SK-N-SH (cell line): ENCODE measurements at regions not wholly inside any gene's neighbourhood (a gene's known extent, or its start where the extent isn't known, plus 50 kb on each side); places are given as distances from the start of the nearest gene placed in this dataset.

ENCODE experiments used
- CTCF ChIA-PET: fragments of 300-600, 350-600 bp; formaldehyde crosslinking; extraction: SDS; loops from one replicate; lab custom pipeline; 2021; lab: Yijun Ruan, JAX
- POLR2A ChIA-PET: fragments of 350-600 bp; sonication (Branson Sonifier 250); formaldehyde crosslinking; extraction: SDS; loops from one replicate; lab custom pipeline; 2020; ENCODE audit warnings: antibody characterized with exemption, inconsistent platforms; lab: Yijun Ruan, JAX
- DNase-seq: peaks from one replicate; pipeline ENCODE4 v3.0.0; 2012
- H2AFZ ChIP-seq: fragments of 200-600 bp; sonication (generic); 2 replicates; pipeline ENCODE4 v1.8.1; 2016; ENCODE audit warnings: antibody characterized with exemption, mild to moderate bottlenecking, low read depth
- H3F3A ChIP-seq: fragments of 200-600 bp; sonication (generic); replicated peaks from 2 replicates; pipeline ENCODE3; 2016; ENCODE audit warnings: antibody characterized with exemption, mild to moderate bottlenecking; ENCODE audit not compliant: insufficient read depth
- H3K27ac ChIP-seq, 2 experiments: fragments of 200-500 bp in 1 of 2; fragments of 200-600 bp in 1 of 2; sonication (Bioruptor generic) in 1 of 2; sonication (generic), shearing (Covaris generic) in 1 of 2; 2 replicates each; pipeline versions ENCODE4 v1.5.1 to v1.6.1; 2014 to 2016; ENCODE audit warnings: low read depth in 2 of 2, inconsistent platforms in 1 of 2, low read length in 1 of 2, mild to moderate bottlenecking in 1 of 2, mixed read lengths in 1 of 2
- H3K27me3 ChIP-seq: fragments of 200-600 bp; sonication (generic), shearing (Covaris generic); 2 replicates; pipeline ENCODE4 v1.6.1; 2016; ENCODE audit warnings: mixed run types; ENCODE audit not compliant: insufficient read depth
- H3K36me3 ChIP-seq, 2 experiments: fragments of 200-500 bp in 1 of 2; fragments of 200-600 bp in 1 of 2; sonication (Bioruptor generic) in 1 of 2; sonication (generic) in 1 of 2; replicated peaks in 1 of 2; 2 replicates each; pipeline versions ENCODE3 to v1.5.1; 2014 to 2016; ENCODE audit warnings: low read length in 1 of 2, mild to moderate bottlenecking in 1 of 2; ENCODE audit not compliant: insufficient read depth in 2 of 2, control insufficient read depth in 1 of 2
- H3K4me1 ChIP-seq, 2 experiments: fragments of 200-500 bp in 1 of 2; fragments of 200-600 bp in 1 of 2; sonication (Bioruptor generic) in 1 of 2; sonication (generic), shearing (Covaris generic) in 1 of 2; 2 replicates each; pipeline versions ENCODE4 v1.5.1 to v1.6.1; 2014 to 2016; ENCODE audit warnings: low read depth in 1 of 2, low read length in 1 of 2, mixed run types in 1 of 2; ENCODE audit not compliant: insufficient read depth in 2 of 2, control insufficient read depth in 1 of 2
- H3K4me2 ChIP-seq: fragments of 200-600 bp; sonication (generic), shearing (Covaris generic); 2 replicates; pipeline ENCODE4 v1.6.1; 2017; ENCODE audit warnings: mixed run types
- H3K4me3 ChIP-seq, 2 experiments: fragments of 200-500 bp in 1 of 2; fragments of 200-600 bp in 1 of 2; sonication (Bioruptor generic) in 1 of 2; sonication (generic), shearing (Covaris generic) in 1 of 2; 2 replicates each; pipeline versions ENCODE4 v1.5.1 to v1.8.1; 2014 to 2016; ENCODE audit warnings: low read depth in 2 of 2, inconsistent platforms in 1 of 2, low read length in 1 of 2, mild to moderate bottlenecking in 1 of 2, mixed read lengths in 1 of 2, moderate library complexity in 1 of 2
- H3K79me2 ChIP-seq: fragments of 200-600 bp; sonication (generic); 2 replicates; pipeline ENCODE4 v1.8.1; 2017; ENCODE audit warnings: mild to moderate bottlenecking; ENCODE audit not compliant: insufficient read depth
- H3K9ac ChIP-seq: fragments of 200-600 bp; sonication (generic); 2 replicates; pipeline ENCODE4 v1.6.1; 2017; ENCODE audit warnings: mixed run types
- H3K9me2 ChIP-seq: fragments of 200-600 bp; sonication (generic); 2 replicates; pipeline ENCODE4 v1.6.1; 2017; ENCODE audit warnings: mixed run types
- H3K9me3 ChIP-seq: fragments of 200-600 bp; sonication (generic); 2 replicates; pipeline ENCODE4 v1.6.1; 2017; ENCODE audit warnings: mixed run types, mild to moderate bottlenecking, moderate library complexity
- H4K20me1 ChIP-seq: fragments of 200-600 bp; sonication (generic); 2 replicates; pipeline ENCODE4 v1.6.1; 2017; ENCODE audit warnings: mild to moderate bottlenecking, mixed run types; ENCODE audit not compliant: insufficient read depth
- ELF1 ChIP-seq: IDR thresholded peaks from 2 replicates; pipeline ENCODE4 v1.4.0; 2012
- EP300 ChIP-seq, 2 experiments: IDR thresholded peaks; 2 replicates each; pipeline versions ENCODE4 v1.4.0 to v1.6.1; 2012; ENCODE audit warnings: borderline replicate concordance in 1 of 2, low read depth in 1 of 2, low read length in 1 of 2
- FOSL2 ChIP-seq: IDR thresholded peaks from 2 replicates; pipeline ENCODE4 v1.4.0; 2012; ENCODE audit warnings: low read depth, mild to moderate bottlenecking, moderate library complexity, borderline replicate concordance
- FOXJ3 ChIP-seq: sonication (generic); formaldehyde crosslinking; IDR thresholded peaks from 2 replicates; pipeline ENCODE4 v1.5.1; 2020; ENCODE audit warnings: mild to moderate bottlenecking, missing genetic modification reagents
- FOXM1 ChIP-seq: IDR thresholded peaks from 2 replicates; pipeline ENCODE4 v1.4.0; 2012; ENCODE audit warnings: low read depth, mild to moderate bottlenecking
- JUND ChIP-seq: IDR thresholded peaks from 2 replicates; pipeline ENCODE4 v1.4.0; 2012
- MEF2A ChIP-seq: IDR thresholded peaks from 2 replicates; pipeline ENCODE4 v1.4.0; 2012; ENCODE audit warnings: low read depth, borderline replicate concordance
- NFIC ChIP-seq: IDR thresholded peaks from 2 replicates; pipeline ENCODE4 v1.4.0; 2012; ENCODE audit warnings: borderline replicate concordance
- RAD21 ChIP-seq: IDR thresholded peaks from 2 replicates; pipeline ENCODE4 v1.6.1; 2012; ENCODE audit warnings: mild to moderate bottlenecking, low read length
- TCF12 ChIP-seq: IDR thresholded peaks from 2 replicates; pipeline ENCODE4 v1.4.0; 2012
- WGBS: methylation state at CpG from one replicate; pipeline ENCODE4 v1.1.6; 2017; ENCODE audit warnings: low lambda C conversion rate; 5-methylcytosine and 5-hydroxymethylcytosine counted together
- TF ChIP-seq, protein P1 (sequence below): IDR thresholded peaks from 2 replicates; pipeline ENCODE4 v1.4.0; 2012; ENCODE audit warnings: low read depth, borderline replicate concordance
- TF ChIP-seq, protein P2 (sequence below): IDR thresholded peaks from 2 replicates; pipeline ENCODE4; 2012
- TF ChIP-seq, protein P3 (sequence below): fragments of 150-350 bp; IDR thresholded peaks from 2 replicates; pipeline ENCODE4 v1.6.1; 2016; ENCODE audit warnings: mild to moderate bottlenecking, low read depth, low read length
- TF ChIP-seq, protein P4 (sequence below): IDR thresholded peaks from 2 replicates; pipeline ENCODE4 v1.6.1; 2012; ENCODE audit warnings: mild to moderate bottlenecking, low read depth, low read length, moderate library complexity
- TF ChIP-seq, protein P5 (sequence below): fragments of 200-600 bp; sonication (generic); IDR thresholded peaks from 2 replicates; pipeline ENCODE4 v1.6.1; 2017; ENCODE audit warnings: antibody characterized with exemption, mild to moderate bottlenecking, moderate library complexity

DNA sequence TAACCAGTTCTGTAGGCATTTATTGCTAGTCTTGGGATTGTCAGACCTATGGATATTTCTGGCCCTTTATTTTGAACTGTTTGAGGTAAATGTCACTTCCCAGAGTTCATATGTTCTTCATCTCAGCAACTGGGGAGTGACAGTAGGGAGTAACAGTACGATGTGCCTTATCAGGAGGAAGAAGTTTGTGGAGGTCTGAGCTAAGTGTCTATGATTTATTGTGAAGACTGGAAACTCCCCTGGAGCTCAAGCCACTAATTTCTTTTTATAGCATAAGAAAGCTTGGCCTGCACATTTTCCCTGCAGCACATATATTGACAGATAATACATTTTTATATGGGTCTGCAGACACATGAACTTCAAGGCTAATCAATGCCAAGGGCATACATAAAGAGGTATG, 383.8 kb downstream of the GRXCR1 start:
- no peak for DNase-seq
- Histone ChIP-seq H3K4me3 (no peak overlapping the region), H3K9me3 (no peaks in the 10 kb centered on the region), H3K4me1 (peaks cover 0 to 7% of the 10 kb centered on the region in 2 experiments; a peak in 1 of 4 replicates), H3K27me3 (no peaks in the 10 kb centered on the region), H3F3A (no peaks in the 10 kb centered on the region), H3K9me2 (no peaks in the 10 kb centered on the region), H3K4me2 (no peak overlapping the region), H2AFZ (no peak overlapping the region), H3K79me2 (no peaks in the 10 kb centered on the region), H3K9ac (no peak overlapping the region), H3K36me3 (no peaks in the 10 kb centered on the region), H4K20me1 (no peaks in the 10 kb centered on the region), H3K27ac (no peak overlapping the region)
- WGBS, result 0% methylated on average over 1 of the region's 1 CpG
- TF ChIP-seq NFIC, result no peak
- TF ChIP-seq, protein P1, sequence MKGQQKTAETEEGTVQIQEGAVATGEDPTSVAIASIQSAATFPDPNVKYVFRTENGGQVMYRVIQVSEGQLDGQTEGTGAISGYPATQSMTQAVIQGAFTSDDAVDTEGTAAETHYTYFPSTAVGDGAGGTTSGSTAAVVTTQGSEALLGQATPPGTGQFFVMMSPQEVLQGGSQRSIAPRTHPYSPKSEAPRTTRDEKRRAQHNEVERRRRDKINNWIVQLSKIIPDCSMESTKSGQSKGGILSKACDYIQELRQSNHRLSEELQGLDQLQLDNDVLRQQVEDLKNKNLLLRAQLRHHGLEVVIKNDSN, result no peak
- TF ChIP-seq TCF12, result no peak; the same call in 1 of the 2 replicates
- TF ChIP-seq ELF1, result no peak
- TF ChIP-seq FOXJ3 (CRISPR knock-in tag), result no peak
- no peak for TF ChIP-seq RAD21
- TF ChIP-seq, protein P2, sequence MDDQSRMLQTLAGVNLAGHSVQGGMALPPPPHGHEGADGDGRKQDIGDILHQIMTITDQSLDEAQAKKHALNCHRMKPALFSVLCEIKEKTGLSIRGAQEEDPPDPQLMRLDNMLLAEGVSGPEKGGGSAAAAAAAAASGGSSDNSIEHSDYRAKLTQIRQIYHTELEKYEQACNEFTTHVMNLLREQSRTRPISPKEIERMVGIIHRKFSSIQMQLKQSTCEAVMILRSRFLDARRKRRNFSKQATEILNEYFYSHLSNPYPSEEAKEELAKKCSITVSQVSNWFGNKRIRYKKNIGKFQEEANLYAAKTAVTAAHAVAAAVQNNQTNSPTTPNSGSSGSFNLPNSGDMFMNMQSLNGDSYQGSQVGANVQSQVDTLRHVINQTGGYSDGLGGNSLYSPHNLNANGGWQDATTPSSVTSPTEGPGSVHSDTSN, result 0 out of 2 replicates have a peak, but pooled peaks have one; percentile 3
- POLR2A ChIA-PET, result no interaction called here
- CTCF ChIA-PET, result no interaction called here

DNA sequence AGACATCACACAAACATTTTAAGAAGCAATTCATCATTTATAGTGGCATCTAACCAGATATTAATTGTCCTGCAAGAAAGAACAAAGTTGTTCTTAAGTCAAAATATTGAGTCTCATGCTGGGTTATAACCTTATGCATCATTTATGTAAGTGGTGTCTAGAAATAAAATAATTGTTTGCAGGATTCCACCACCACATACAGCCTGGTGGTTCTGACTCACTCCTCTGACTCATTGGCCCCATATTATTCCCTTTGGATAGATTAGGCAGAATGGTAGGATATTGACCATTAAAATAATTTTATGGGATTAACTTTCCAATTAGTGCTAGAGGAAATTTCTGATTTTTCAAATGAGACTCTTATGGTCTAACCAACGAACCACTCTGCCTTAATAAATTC, 384.5 kb downstream of the GRXCR1 start:
- WGBS, result 6% methylated on average over 1 of the region's 1 CpG
- DNase-seq, result no peak
- H3K9me2 ChIP-seq, result no peaks in the 10 kb centered on the region
- no peak overlapping the region for H2AFZ ChIP-seq
- ChIA-PET POLR2A (no interaction called here), CTCF (no interaction called here)
- TF ChIP-seq MEF2A (no peak), FOXJ3 (CRISPR knock-in tag) (no peak), FOXM1 (no peak), FOSL2 (peak; percentile 85), EP300 (IDR thresholded peaks at IDR 0.05; ENCODE audit: borderline replicate concordance in 1 of 2, low read depth in 1 of 2, low read length in 1 of 2) (no peak), TCF12 (peak; percentile 49; the same call in 1 of the 2 replicates), JUND (peak; percentile 69)
- TF ChIP-seq, protein P3, sequence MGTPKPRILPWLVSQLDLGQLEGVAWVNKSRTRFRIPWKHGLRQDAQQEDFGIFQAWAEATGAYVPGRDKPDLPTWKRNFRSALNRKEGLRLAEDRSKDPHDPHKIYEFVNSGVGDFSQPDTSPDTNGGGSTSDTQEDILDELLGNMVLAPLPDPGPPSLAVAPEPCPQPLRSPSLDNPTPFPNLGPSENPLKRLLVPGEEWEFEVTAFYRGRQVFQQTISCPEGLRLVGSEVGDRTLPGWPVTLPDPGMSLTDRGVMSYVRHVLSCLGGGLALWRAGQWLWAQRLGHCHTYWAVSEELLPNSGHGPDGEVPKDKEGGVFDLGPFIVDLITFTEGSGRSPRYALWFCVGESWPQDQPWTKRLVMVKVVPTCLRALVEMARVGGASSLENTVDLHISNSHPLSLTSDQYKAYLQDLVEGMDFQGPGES, result no peak
- TF ChIP-seq, protein P4, sequence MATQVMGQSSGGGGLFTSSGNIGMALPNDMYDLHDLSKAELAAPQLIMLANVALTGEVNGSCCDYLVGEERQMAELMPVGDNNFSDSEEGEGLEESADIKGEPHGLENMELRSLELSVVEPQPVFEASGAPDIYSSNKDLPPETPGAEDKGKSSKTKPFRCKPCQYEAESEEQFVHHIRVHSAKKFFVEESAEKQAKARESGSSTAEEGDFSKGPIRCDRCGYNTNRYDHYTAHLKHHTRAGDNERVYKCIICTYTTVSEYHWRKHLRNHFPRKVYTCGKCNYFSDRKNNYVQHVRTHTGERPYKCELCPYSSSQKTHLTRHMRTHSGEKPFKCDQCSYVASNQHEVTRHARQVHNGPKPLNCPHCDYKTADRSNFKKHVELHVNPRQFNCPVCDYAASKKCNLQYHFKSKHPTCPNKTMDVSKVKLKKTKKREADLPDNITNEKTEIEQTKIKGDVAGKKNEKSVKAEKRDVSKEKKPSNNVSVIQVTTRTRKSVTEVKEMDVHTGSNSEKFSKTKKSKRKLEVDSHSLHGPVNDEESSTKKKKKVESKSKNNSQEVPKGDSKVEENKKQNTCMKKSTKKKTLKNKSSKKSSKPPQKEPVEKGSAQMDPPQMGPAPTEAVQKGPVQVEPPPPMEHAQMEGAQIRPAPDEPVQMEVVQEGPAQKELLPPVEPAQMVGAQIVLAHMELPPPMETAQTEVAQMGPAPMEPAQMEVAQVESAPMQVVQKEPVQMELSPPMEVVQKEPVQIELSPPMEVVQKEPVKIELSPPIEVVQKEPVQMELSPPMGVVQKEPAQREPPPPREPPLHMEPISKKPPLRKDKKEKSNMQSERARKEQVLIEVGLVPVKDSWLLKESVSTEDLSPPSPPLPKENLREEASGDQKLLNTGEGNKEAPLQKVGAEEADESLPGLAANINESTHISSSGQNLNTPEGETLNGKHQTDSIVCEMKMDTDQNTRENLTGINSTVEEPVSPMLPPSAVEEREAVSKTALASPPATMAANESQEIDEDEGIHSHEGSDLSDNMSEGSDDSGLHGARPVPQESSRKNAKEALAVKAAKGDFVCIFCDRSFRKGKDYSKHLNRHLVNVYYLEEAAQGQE, result no peak
- TF ChIP-seq, protein P5, sequence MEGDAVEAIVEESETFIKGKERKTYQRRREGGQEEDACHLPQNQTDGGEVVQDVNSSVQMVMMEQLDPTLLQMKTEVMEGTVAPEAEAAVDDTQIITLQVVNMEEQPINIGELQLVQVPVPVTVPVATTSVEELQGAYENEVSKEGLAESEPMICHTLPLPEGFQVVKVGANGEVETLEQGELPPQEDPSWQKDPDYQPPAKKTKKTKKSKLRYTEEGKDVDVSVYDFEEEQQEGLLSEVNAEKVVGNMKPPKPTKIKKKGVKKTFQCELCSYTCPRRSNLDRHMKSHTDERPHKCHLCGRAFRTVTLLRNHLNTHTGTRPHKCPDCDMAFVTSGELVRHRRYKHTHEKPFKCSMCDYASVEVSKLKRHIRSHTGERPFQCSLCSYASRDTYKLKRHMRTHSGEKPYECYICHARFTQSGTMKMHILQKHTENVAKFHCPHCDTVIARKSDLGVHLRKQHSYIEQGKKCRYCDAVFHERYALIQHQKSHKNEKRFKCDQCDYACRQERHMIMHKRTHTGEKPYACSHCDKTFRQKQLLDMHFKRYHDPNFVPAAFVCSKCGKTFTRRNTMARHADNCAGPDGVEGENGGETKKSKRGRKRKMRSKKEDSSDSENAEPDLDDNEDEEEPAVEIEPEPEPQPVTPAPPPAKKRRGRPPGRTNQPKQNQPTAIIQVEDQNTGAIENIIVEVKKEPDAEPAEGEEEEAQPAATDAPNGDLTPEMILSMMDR, result no peak
- H4K20me1 ChIP-seq, result no peaks in the 10 kb centered on the region
- peaks cover 0 to 7% of the 10 kb centered on the region in 2 experiments; a peak in 1 of 4 replicates for H3K4me1 ChIP-seq
- no peaks in the 10 kb centered on the region for H3K36me3 ChIP-seq
- H3K27me3 ChIP-seq, result no peaks in the 10 kb centered on the region
- no peak overlapping the region for H3K4me3 ChIP-seq
- no peak overlapping the region for H3K9ac ChIP-seq
- no peaks in the 10 kb centered on the region for H3K79me2 ChIP-seq
- peak overlapping the region in 1 of 2 experiments; percentile 12; a peak in 1 of 4 replicates for H3K27ac ChIP-seq
- no peaks in the 10 kb centered on the region for H3K9me3 ChIP-seq
- no peak overlapping the region for H3K4me2 ChIP-seq
- no peaks in the 10 kb centered on the region for H3F3A ChIP-seq
